HepG2 (cell line): ENCODE measurements at regions not wholly inside any gene's neighbourhood (a gene's known extent, or its start where the extent isn't known, plus 50 kb on each side); places are given as distances from the start of the nearest gene placed in this dataset.

ENCODE experiments used
- AGO2 ChIP-seq: fragments of 200-400 bp; formaldehyde crosslinking; optimal IDR thresholded peaks from 2 replicates; pipeline ENCODE3; 2017; ENCODE audit warnings: mild to moderate bottlenecking, low read depth, low read length, moderate library complexity
- ARNTL ChIP-seq: sonication (generic); formaldehyde crosslinking; IDR thresholded peaks from 2 replicates; pipeline ENCODE4 v1.4.0; 2020; ENCODE audit warnings: mild to moderate bottlenecking, missing genetic modification reagents
- BATF2 ChIP-seq: sonication (generic); formaldehyde crosslinking; IDR thresholded peaks from 2 replicates; pipeline ENCODE4 v1.8.0; 2022; ENCODE audit warnings: mild to moderate bottlenecking, missing genetic modification reagents, moderate library complexity
- BRD4 ChIP-seq: sonication (generic); formaldehyde crosslinking; IDR thresholded peaks from 2 replicates; pipeline ENCODE4 v1.4.0; 2020; ENCODE audit warnings: missing genetic modification reagents
- CEBPG ChIP-seq: IDR thresholded peaks from 2 replicates; pipeline ENCODE4 v1.6.1; 2016
- FOXO1 ChIP-seq: sonication (generic); formaldehyde crosslinking; IDR thresholded peaks from 2 replicates; pipeline ENCODE4 v1.4.0; 2020; ENCODE audit warnings: missing genetic modification reagents
- FOXO4 ChIP-seq: sonication (generic); formaldehyde crosslinking; conservative IDR thresholded peaks from 2 replicates; pipeline ENCODE4 v1.8.1; 2023; ENCODE audit warnings: missing genetic modification reagents
- ISX ChIP-seq: sonication (generic); formaldehyde crosslinking; conservative IDR thresholded peaks from 2 replicates; pipeline ENCODE4 v1.5.0; 2020; ENCODE audit warnings: missing genetic modification reagents
- LCORL ChIP-seq, 2 experiments: fragments of 450-650 bp in 1 of 2; sonication (generic) in 1 of 2; formaldehyde crosslinking in 1 of 2; IDR thresholded peaks; 2 replicates each; pipeline versions ENCODE4 v1.5.0 to v1.6.1; 2017 to 2020; ENCODE audit warnings: antibody characterized with exemption in 1 of 2, missing genetic modification reagents in 1 of 2
- MIXL1 ChIP-seq: IDR thresholded peaks from 2 replicates; pipeline ENCODE4 v1.6.1; 2016
- MXI1 ChIP-seq: IDR thresholded peaks from 3 replicates; pipeline ENCODE4 v1.6.1; 2012; ENCODE audit warnings: low read depth, low read length, inconsistent platforms, borderline replicate concordance
- NR2F2 ChIP-seq: IDR thresholded peaks from 2 replicates; pipeline ENCODE4 v1.6.1; 2012; ENCODE audit warnings: low read depth, inconsistent platforms, borderline replicate concordance
- REXO4 ChIP-seq: sonication (generic); formaldehyde crosslinking; IDR thresholded peaks from 2 replicates; pipeline ENCODE4 v1.8.0; 2022; ENCODE audit warnings: missing genetic modification reagents, mild to moderate bottlenecking, borderline replicate concordance
- RXRA ChIP-seq: sonication (generic); formaldehyde crosslinking; IDR thresholded peaks from 2 replicates; pipeline ENCODE4 v1.5.1; 2020; ENCODE audit warnings: missing genetic modification reagents
- SALL1 ChIP-seq: sonication (generic); formaldehyde crosslinking; IDR thresholded peaks from 2 replicates; pipeline ENCODE4 v1.8.0; 2022; ENCODE audit warnings: mild to moderate bottlenecking, missing genetic modification reagents
- TFDP1 ChIP-seq: IDR thresholded peaks from 2 replicates; pipeline ENCODE4 v1.6.1; 2016; ENCODE audit warnings: missing compliant biosample characterization, missing genetic modification reagents, borderline replicate concordance
- TFDP2 ChIP-seq: sonication (generic); formaldehyde crosslinking; IDR thresholded peaks from 2 replicates; pipeline ENCODE4 v1.4.0; 2020; ENCODE audit warnings: missing genetic modification reagents
- ZNF224 ChIP-seq: sonication (generic); formaldehyde crosslinking; IDR thresholded peaks from 2 replicates; pipeline ENCODE4 v1.5.0; 2020; ENCODE audit warnings: mild to moderate bottlenecking, missing genetic modification reagents
- ZNF24 ChIP-seq: fragments of 450-650 bp; IDR thresholded peaks from 2 replicates; pipeline ENCODE4 v1.6.1; 2017; ENCODE audit warnings: antibody characterized with exemption, mild to moderate bottlenecking
- ZNF414 ChIP-seq: sonication (generic); formaldehyde crosslinking; IDR thresholded peaks from 2 replicates; pipeline ENCODE4 v1.5.0; 2020; ENCODE audit warnings: missing genetic modification reagents
- ZNF552 ChIP-seq: sonication (generic); formaldehyde crosslinking; IDR thresholded peaks from 2 replicates; pipeline ENCODE4 v1.9.0; 2022; ENCODE audit warnings: missing genetic modification reagents, mild to moderate bottlenecking, borderline replicate concordance
- ZNF563 ChIP-seq: sonication (generic); formaldehyde crosslinking; IDR thresholded peaks from 2 replicates; pipeline ENCODE4 v1.8.0; 2022; ENCODE audit warnings: mild to moderate bottlenecking, moderate library complexity, missing genetic modification reagents
- ZNF577 ChIP-seq: sonication (generic); formaldehyde crosslinking; IDR thresholded peaks from 2 replicates; pipeline ENCODE4 v1.4.0; 2020; ENCODE audit warnings: mild to moderate bottlenecking, low read depth, missing genetic modification reagents, borderline replicate concordance
- ZSCAN30 ChIP-seq: sonication (generic); formaldehyde crosslinking; IDR thresholded peaks from 2 replicates; pipeline ENCODE4 v1.5.0; 2020; ENCODE audit warnings: mild to moderate bottlenecking, missing genetic modification reagents
- ZSCAN5A ChIP-seq: sonication (generic); formaldehyde crosslinking; IDR thresholded peaks from 2 replicates; pipeline ENCODE4 v1.8.0; 2022; ENCODE audit warnings: mild to moderate bottlenecking, missing genetic modification reagents, borderline replicate concordance

- TF ChIP-seq TFDP2, result no peak; the same call in 1 of the 2 replicates
- no peak for TF ChIP-seq ZNF414 (CRISPR knock-in tag)
- TF ChIP-seq NR2F2, result no peak
- peak; percentile 48; the same call in 1 of the 2 replicates for TF ChIP-seq SALL1
- TF ChIP-seq RXRA (CRISPR knock-in tag), result 0 out of 2 replicates have a peak, but pooled peaks have one; percentile 1
- TF ChIP-seq ZNF224 (CRISPR knock-in tag), result no peak
- 0 out of 2 replicates have a peak, but pooled peaks have one; percentile 7 for TF ChIP-seq TFDP1 (CRISPR knock-in tag)
- TF ChIP-seq ZSCAN30, result no peak
- no peak for TF ChIP-seq ZNF24
- 0 out of 2 replicates have a peak, but pooled peaks have one; percentile 10 for TF ChIP-seq BATF2
- peak; percentile 40; the same call in 1 of the 2 replicates for TF ChIP-seq FOXO1 (CRISPR knock-in tag)
- no peak for TF ChIP-seq MIXL1
- no peak for TF ChIP-seq ZNF552 (CRISPR knock-in tag)
- TF ChIP-seq CEBPG (CRISPR knock-in tag), result no peak; the same call in 1 of the 2 replicates
- no peak for TF ChIP-seq FOXO4 (CRISPR knock-in tag)
- TF ChIP-seq ARNTL (CRISPR knock-in tag), result no peak
- no peak for TF ChIP-seq REXO4
- TF ChIP-seq ZNF577 (CRISPR knock-in tag), result no peak
- TF ChIP-seq AGO2, result no peak
- no peak for TF ChIP-seq MXI1
- TF ChIP-seq LCORL (IDR thresholded peaks at IDR 0.05), result no peak
- no peak for TF ChIP-seq LCORL (CRISPR knock-in tag; IDR thresholded peaks at IDR 0.05)
- no peak for TF ChIP-seq ZSCAN5A (CRISPR knock-in tag)
- TF ChIP-seq ISX (CRISPR knock-in tag), result no peak
- TF ChIP-seq ZNF563 (CRISPR knock-in tag), result peak; percentile 44; the same call in 1 of the 2 replicates
- no peak for TF ChIP-seq BRD4 (CRISPR knock-in tag)
Observed at GRCh38 chr10:91162495-91163268, 57.8 kb upstream of the PCGF5 start (continued).
